ENCODE measurements at regions not wholly inside any gene's neighbourhood (a gene's known extent, or its start where the extent isn't known, plus 50 kb on each side); places are given as distances from the start of the nearest gene placed in this dataset.

- DNase-seq (ENCODE audit: low read depth in 3 of 3), result no peak
Measured at GRCh38 chr12:88251798-88252197, 109.7 kb downstream of the TMTC3 start.

GRCh38 chr12:88253371-88253978 lies 111.4 kb downstream of the TMTC3 start:
- no peak for DNase-seq (ENCODE audit: low read depth in 3 of 3)

- no peak for DNase-seq (ENCODE audit: low read depth in 3 of 3)
Measured at GRCh38 chr12:88255224-88255623, 113.1 kb downstream of the TMTC3 start.

- DNase-seq (ENCODE audit: low read depth in 3 of 3), result no peak
Measured at GRCh38 chr12:88255847-88256246, 113.7 kb downstream of the TMTC3 start.

GRCh38 chr12:88258396-88258795 lies 116.3 kb downstream of the TMTC3 start:
- no peak for DNase-seq (ENCODE audit: low read depth in 3 of 3)

- DNase-seq (ENCODE audit: low read depth in 3 of 3), result no peak
Measured at GRCh38 chr12:88266806-88267360, 124.8 kb downstream of the TMTC3 start.

- no peak for DNase-seq (ENCODE audit: low read depth in 3 of 3)
Measured at GRCh38 chr12:88267630-88268029, 125.5 kb downstream of the TMTC3 start.

- no peak for DNase-seq (ENCODE audit: low read depth in 3 of 3)
Measured at GRCh38 chr12:88272456-88272855, 130.3 kb downstream of the TMTC3 start.

- DNase-seq (ENCODE audit: low read depth in 3 of 3), result no peak
Measured at GRCh38 chr12:88273450-88273849, 131.3 kb downstream of the TMTC3 start.

GRCh38 chr12:88273875-88274274 lies 131.8 kb downstream of the TMTC3 start:
- DNase-seq (ENCODE audit: low read depth in 3 of 3), result no peak

- DNase-seq (ENCODE audit: low read depth in 3 of 3), result no peak
Measured at GRCh38 chr12:88291498-88292131, 149.5 kb downstream of the TMTC3 start.

GRCh38 chr12:88298014-88298682 lies 156.0 kb downstream of the TMTC3 start:
- no peak for DNase-seq (ENCODE audit: low read depth in 3 of 3)

GRCh38 chr12:88298761-88299242 lies 156.7 kb downstream of the TMTC3 start:
- no peak for DNase-seq (ENCODE audit: low read depth in 3 of 3)

GRCh38 chr12:88299567-88300101 lies 157.5 kb downstream of the TMTC3 start:
- DNase-seq (ENCODE audit: low read depth in 3 of 3), result peak in 1 of 3 experiments; percentile 41

- DNase-seq (ENCODE audit: low read depth in 3 of 3), result no peak
Measured at GRCh38 chr12:88300931-88301330, 158.8 kb downstream of the TMTC3 start.

- no peak for DNase-seq (ENCODE audit: low read depth in 3 of 3)
Measured at GRCh38 chr12:88303335-88303734, 161.2 kb downstream of the TMTC3 start.

- DNase-seq (ENCODE audit: low read depth in 3 of 3), result no peak
Measured at GRCh38 chr12:88305254-88305890, 163.3 kb downstream of the TMTC3 start.

- no peak for DNase-seq (ENCODE audit: low read depth in 3 of 3)
Measured at GRCh38 chr12:88306471-88307069, 164.5 kb downstream of the TMTC3 start.

- no peak for DNase-seq (ENCODE audit: low read depth in 3 of 3)
Measured at GRCh38 chr12:88307961-88308360, 165.9 kb downstream of the TMTC3 start.

GRCh38 chr12:88308825-88309224 lies 166.7 kb downstream of the TMTC3 start:
- DNase-seq (ENCODE audit: low read depth in 3 of 3), result no peak

- DNase-seq (ENCODE audit: low read depth in 3 of 3), result no peak
Measured at GRCh38 chr12:88309546-88309945, 167.4 kb downstream of the TMTC3 start.

GRCh38 chr12:88310069-88310468 lies 168.0 kb downstream of the TMTC3 start:
- no peak for DNase-seq (ENCODE audit: low read depth in 3 of 3)
